HepG2 (cell line): ENCODE measurements at regions not wholly inside any gene's neighbourhood (a gene's known extent, or its start where the extent isn't known, plus 50 kb on each side); places are given as distances from the start of the nearest gene placed in this dataset.

Experiments
- CREB1 ChIP-seq, 2 experiments: fragments of 450-650 bp in 1 of 2; IDR thresholded peaks; 2 replicates each; pipeline ENCODE4 v1.6.1; 2016 to 2017; ENCODE audit warnings: control low read depth in 1 of 2, mild to moderate bottlenecking in 1 of 2, missing compliant biosample characterization in 1 of 2, missing genetic modification characterization in 1 of 2
- CTCF ChIP-seq: sonication (generic); formaldehyde crosslinking; IDR thresholded peaks from 2 replicates; pipeline ENCODE4 v1.5.0; 2020; ENCODE audit warnings: mild to moderate bottlenecking, missing genetic modification reagents, moderate library complexity
- EZH2 ChIP-seq: conservative IDR thresholded peaks from 2 replicates; pipeline ENCODE4 v1.6.1; 2012; ENCODE audit warnings: mild to moderate bottlenecking, low read depth, low read length, moderate library complexity
- HOXA7 ChIP-seq: sonication (generic); formaldehyde crosslinking; IDR thresholded peaks from 2 replicates; pipeline ENCODE4 v1.8.1; 2022; ENCODE audit warnings: mild to moderate bottlenecking, missing genetic modification reagents, moderate library complexity
- KDM5A ChIP-seq: fragments of 200-600 bp; sonication (generic); IDR thresholded peaks from 2 replicates; pipeline ENCODE4 v1.7.0; 2018; ENCODE audit warnings: antibody characterized with exemption, mild to moderate bottlenecking, low read length, borderline replicate concordance
- MEIS1 ChIP-seq: sonication (generic); formaldehyde crosslinking; IDR thresholded peaks from 2 replicates; pipeline ENCODE4 v1.9.0; 2021; ENCODE audit warnings: mild to moderate bottlenecking, missing genetic modification reagents, moderate library complexity, borderline replicate concordance
- MYC ChIP-seq: sonication (generic); formaldehyde crosslinking; IDR thresholded peaks from 2 replicates; pipeline ENCODE4 v1.9.0; 2021; ENCODE audit warnings: missing genetic modification reagents, borderline replicate concordance
- RFX1 ChIP-seq: fragments of 450-650 bp; IDR thresholded peaks from 2 replicates; pipeline ENCODE4 v1.6.1; 2017
- TAF1 ChIP-seq: sonication (generic); formaldehyde crosslinking; IDR thresholded peaks from 2 replicates; pipeline ENCODE4 v1.4.0; 2020; ENCODE audit warnings: missing genetic modification reagents
- ZBTB25 ChIP-seq: IDR thresholded peaks from 2 replicates; pipeline ENCODE4 v1.6.1; 2018; ENCODE audit warnings: missing genetic modification reagents
- ZBTB34 ChIP-seq: sonication (generic); formaldehyde crosslinking; IDR thresholded peaks from 2 replicates; pipeline ENCODE4 v1.8.0; 2022; ENCODE audit warnings: mild to moderate bottlenecking, missing genetic modification reagents
- ZFYVE20 ChIP-seq: sonication (generic); formaldehyde crosslinking; IDR thresholded peaks from 2 replicates; pipeline ENCODE4 v1.8.0; 2023; ENCODE audit warnings: low read depth, mild to moderate bottlenecking, moderate library complexity, missing genetic modification reagents, borderline replicate concordance
- ZNF10 ChIP-seq: sonication (generic); formaldehyde crosslinking; IDR thresholded peaks from 2 replicates; pipeline ENCODE4 v1.4.0; 2020; ENCODE audit warnings: mild to moderate bottlenecking, low read depth, missing genetic modification reagents, borderline replicate concordance

GRCh38 chr11:110973401-110973980 lies 261.3 kb upstream of the ARHGAP20 start:
- TF ChIP-seq ZBTB25 (CRISPR knock-in tag) (no peak), ZNF10 (CRISPR knock-in tag) (no peak), ZBTB34 (CRISPR knock-in tag) (no peak), TAF1 (CRISPR knock-in tag) (no peak), CTCF (CRISPR knock-in tag) (no peak), MEIS1 (CRISPR knock-in tag) (no peak), ZFYVE20 (CRISPR knock-in tag) (no peak), EZH2 (no peak), MYC (CRISPR knock-in tag) (no peak), CREB1 (IDR thresholded peaks at IDR 0.05) (no peak), CREB1 (CRISPR knock-in tag; IDR thresholded peaks at IDR 0.05) (no peak), HOXA7 (CRISPR knock-in tag) (no peak), RFX1 (no peak), KDM5A (no peak)
